SK-N-SH (cell line): ENCODE measurements at regions not wholly inside any gene's neighbourhood (a gene's known extent, or its start where the extent isn't known, plus 50 kb on each side); places are given as distances from the start of the nearest gene placed in this dataset.

Source experiments
- CTCF ChIP-seq: fragments of 200-600 bp; sonication (generic); IDR thresholded peaks from 2 replicates; pipeline ENCODE4 v1.6.1; 2017; ENCODE audit warnings: antibody characterized with exemption, mild to moderate bottlenecking, moderate library complexity
- ELF1 ChIP-seq: IDR thresholded peaks from 2 replicates; pipeline ENCODE4 v1.4.0; 2012
- EZH2phosphoT487 ChIP-seq: fragments of 200-600 bp; sonication (generic); IDR thresholded peaks from 2 replicates; pipeline ENCODE4 v1.6.1; 2017; ENCODE audit warnings: low read depth, mixed run types, mild to moderate bottlenecking, antibody characterized with exemption, moderate library complexity, borderline replicate concordance
- MAX ChIP-seq: IDR thresholded peaks from 2 replicates; pipeline ENCODE4 v1.4.0; 2012; ENCODE audit warnings: low read depth
- MXI1 ChIP-seq: IDR thresholded peaks from 2 replicates; pipeline ENCODE4 v1.6.1; 2012; ENCODE audit warnings: mild to moderate bottlenecking, low read depth, low read length, improper control_type of control experiment
- NFIC ChIP-seq: IDR thresholded peaks from 2 replicates; pipeline ENCODE4 v1.4.0; 2012; ENCODE audit warnings: borderline replicate concordance
- POLR2AphosphoS5 ChIP-seq: IDR thresholded peaks from 2 replicates; pipeline ENCODE4 v1.6.1; 2012; ENCODE audit warnings: low read depth, low read length
- RAD21 ChIP-seq: IDR thresholded peaks from 2 replicates; pipeline ENCODE4 v1.6.1; 2012; ENCODE audit warnings: mild to moderate bottlenecking, low read length
- USF2 ChIP-seq: fragments of 150-350 bp; IDR thresholded peaks from 2 replicates; pipeline ENCODE4 v1.6.1; 2017; ENCODE audit warnings: antibody characterized with exemption, low read length, low read depth, borderline replicate concordance
- ZBTB33 ChIP-seq: IDR thresholded peaks from 2 replicates; pipeline ENCODE4 v1.4.0; 2012; ENCODE audit warnings: low read depth, borderline replicate concordance

- TF ChIP-seq EZH2phosphoT487 (no peak), NFIC (no peak), CTCF (no peak), MAX (no peak), MXI1 (no peak), USF2 (no peak), ZBTB33 (no peak), ELF1 (no peak), POLR2AphosphoS5 (no peak), RAD21 (no peak)
Observed at GRCh38 chr22:23001463-23001862, 68.9 kb upstream of the GNAZ start.
